GM18951 (cell line): ENCODE measurements at regions not wholly inside any gene's neighbourhood (a gene's known extent, or its start where the extent isn't known, plus 50 kb on each side); places are given as distances from the start of the nearest gene placed in this dataset.

ENCODE experiments used
- POLR2A ChIP-seq: IDR thresholded peaks from 4 replicates; pipeline ENCODE4 v1.6.1; 2011; ENCODE audit warnings: mild to moderate bottlenecking; ENCODE audit not compliant: insufficient read length, insufficient read depth; ENCODE audit errors: extremely low read depth
- in situ Hi-C: fragments of 300-500 bp; cut with MboI; formaldehyde crosslinking; loops from one replicate; pipeline ENCODE4 v1.12.0; 2022; ENCODE audit warnings: low sequenced_read_pairs, mixed read lengths, inconsistent platforms; ENCODE audit not compliant: unreplicated experiment

GRCh38 chr5:40288800-40289485 lies 390.8 kb upstream of the PTGER4 start:
- no peak for TF ChIP-seq POLR2A
- in situ Hi-C loops: no loop called here

GRCh38 chr5:40284863-40285262 lies 394.9 kb upstream of the PTGER4 start:
- in situ Hi-C loops: no loop called here
- no peak for TF ChIP-seq POLR2A

DNA sequence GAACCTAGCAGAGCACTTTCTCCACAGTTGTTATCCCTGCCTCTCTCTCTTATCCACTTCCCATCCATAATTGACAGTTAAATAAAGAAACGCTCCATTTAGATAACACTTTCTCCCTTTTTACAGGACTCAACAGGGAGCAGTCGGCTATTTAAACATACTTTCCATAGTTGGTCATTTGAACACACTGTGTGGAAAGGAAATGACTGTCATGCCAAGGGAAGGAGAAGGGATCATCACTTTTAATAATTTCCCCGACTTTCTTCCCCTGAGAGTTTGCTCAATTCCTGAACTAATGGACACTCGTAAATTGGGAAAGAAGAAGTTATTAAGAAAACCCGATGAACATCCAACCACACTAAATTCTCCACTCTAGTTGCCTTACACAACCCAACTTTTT lies 400.8 kb upstream of the PTGER4 start:
- no peak for TF ChIP-seq POLR2A
- in situ Hi-C loops: no loop called here

DNA sequence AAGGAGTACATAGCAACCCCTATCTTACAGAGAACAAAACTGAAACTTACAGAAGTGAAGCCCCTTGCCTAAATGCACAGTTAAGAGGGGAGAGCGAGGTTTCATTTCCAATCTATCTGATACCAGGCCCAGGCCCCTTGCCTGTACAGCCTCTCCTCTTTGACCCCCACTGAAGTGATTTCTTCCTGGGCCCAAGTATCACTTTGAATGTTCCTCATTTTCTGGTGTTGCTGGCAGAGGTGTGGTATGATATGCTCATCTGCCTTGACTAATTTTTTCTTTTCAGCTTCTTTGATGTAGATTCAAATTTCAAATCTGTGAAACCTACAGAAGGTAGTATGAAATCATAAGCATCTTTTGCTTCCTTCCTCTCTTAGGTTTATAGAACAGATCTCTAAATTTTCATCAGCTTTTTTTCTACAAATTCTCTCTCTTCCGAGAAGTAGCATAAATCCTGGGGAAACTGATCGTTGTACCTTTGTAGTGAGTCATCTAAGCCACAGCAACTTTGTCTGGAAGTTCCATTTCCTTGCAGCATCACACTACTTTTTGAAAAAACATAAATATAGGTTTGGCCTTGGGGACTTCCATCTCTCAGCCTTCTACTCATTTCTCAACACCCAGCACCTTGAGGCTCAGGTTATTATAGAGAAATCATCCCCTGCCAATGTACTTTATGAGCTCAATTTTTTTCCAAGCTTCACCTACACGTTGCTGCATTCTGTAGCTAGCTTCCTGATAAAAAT lies 402.4 kb upstream of the PTGER4 start:
- in situ Hi-C loops: no loop called here

GRCh38 chr5:40276426-40277102 lies 403.2 kb upstream of the PTGER4 start:
- TF ChIP-seq POLR2A: no peak

More for the DNA sequence above, 402.4 kb upstream of the PTGER4 start:
- TF ChIP-seq POLR2A: no peak

DNA sequence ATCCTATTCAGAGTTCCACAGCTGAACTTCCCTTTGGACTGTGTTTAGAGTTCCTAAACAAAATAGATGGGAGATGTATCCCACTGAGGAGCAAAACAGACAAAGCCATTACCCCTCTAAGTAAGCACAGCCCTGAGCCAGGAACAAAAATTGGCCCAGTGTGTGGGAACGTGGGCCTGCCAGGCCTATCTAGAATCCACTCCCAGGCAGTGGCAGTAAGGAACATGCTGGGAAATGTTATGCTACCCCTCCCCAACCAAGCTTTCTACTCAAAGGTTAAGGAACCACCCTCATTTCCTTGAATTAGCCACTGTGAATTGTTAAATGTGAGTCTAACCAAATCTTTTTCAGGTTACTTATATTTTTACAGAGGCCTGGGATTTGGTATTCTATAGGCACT lies 405.1 kb upstream of the PTGER4 start:
- in situ Hi-C loops: no loop called here
- TF ChIP-seq POLR2A: no peak

More at GRCh38 chr5:40276426-40277102, 403.2 kb upstream of the PTGER4 start:
- in situ Hi-C loops: no loop called here

GRCh38 chr5:40273936-40274335 lies 405.8 kb upstream of the PTGER4 start:
- in situ Hi-C loops: no loop called here
- no peak for TF ChIP-seq POLR2A

GRCh38 chr5:40271476-40271875 lies 408.2 kb upstream of the PTGER4 start:
- in situ Hi-C loops: no loop called here
- TF ChIP-seq POLR2A: no peak

GRCh38 chr5:40270274-40270845 lies 409.4 kb upstream of the PTGER4 start:
- no peak for TF ChIP-seq POLR2A
- in situ Hi-C loops: no loop called here

DNA sequence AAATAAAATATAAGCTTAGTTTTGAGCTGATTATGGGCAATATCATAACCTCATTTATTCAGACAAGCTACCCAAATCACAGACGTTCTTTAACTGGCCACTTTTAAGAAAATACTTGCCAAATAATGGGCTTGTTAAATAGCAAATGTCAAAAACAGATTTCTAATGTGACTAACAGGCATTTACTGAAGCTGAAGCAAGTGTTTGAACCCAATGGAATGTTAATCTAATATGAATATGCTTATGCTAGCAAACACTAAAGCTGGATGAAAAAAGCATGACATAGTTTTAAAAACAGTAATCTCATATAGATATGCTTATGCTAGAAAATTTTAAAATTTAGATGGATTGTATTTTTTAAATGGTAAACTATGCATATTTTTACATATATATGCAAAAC lies 411.6 kb upstream of the PTGER4 start:
- in situ Hi-C loops: no loop called here
- TF ChIP-seq POLR2A: no peak

DNA sequence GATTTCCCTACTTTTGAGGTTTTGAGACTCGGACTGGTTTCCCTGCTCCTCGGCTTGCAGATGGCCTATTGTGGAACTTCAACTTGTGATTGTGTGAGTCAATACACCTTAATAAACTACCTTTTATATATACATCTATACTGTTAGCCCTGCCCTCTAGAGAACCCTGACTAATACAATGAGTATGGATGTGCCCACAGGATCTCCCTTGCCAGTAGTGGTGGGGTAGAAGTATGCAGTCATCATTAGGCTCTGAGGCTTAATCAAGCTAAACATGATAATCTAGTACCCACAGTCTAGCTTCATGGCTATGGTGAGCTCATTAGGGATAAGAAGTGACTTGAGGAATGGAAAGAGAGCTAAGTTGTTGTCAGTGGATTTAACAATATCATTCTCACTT lies 412.8 kb upstream of the PTGER4 start:
- TF ChIP-seq POLR2A: no peak
- in situ Hi-C loops: no loop called here

DNA sequence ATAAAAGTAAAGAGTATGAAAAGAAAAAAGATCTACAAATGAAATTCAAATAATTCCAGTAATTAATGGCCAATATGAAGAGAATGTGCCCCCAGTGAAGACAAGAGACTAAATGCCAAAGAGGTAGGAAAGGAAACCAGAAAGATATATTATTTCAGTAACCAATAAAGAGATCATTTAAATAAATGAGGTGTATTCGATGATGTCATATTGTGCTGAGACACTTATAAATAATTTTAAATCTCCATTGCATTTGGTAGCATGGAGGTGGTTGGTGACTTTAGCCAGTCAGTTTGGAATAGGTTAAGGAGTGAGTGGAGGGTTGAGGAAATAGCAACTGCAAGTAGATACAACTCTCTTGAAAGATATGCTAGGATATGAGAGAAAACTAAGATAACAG lies 417.7 kb upstream of the PTGER4 start:
- in situ Hi-C loops: no loop called here
- TF ChIP-seq POLR2A: no peak

GRCh38 chr5:40260361-40260760 lies 419.4 kb upstream of the PTGER4 start:
- TF ChIP-seq POLR2A: no peak
- in situ Hi-C loops: no loop called here

DNA sequence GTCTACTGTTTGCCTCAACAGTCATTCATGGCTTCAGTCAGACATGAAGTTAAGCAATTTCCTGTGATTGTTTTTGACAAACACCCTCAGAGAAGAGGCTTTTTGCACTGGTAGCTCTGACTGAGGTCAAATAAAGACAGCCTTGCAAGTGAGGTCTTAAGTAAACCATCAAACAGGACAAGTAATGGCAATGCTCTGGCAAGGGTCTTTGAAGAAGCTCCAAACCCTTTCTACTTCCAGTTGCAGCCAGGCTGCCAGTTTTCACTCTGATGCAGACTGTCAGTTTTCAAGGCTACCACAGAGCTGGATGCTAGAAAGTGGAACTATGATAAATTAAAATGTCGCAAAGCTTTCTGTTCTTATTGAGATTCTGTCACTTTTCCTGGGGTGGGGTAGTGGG lies 421.5 kb upstream of the PTGER4 start:
- in situ Hi-C loops: no loop called here
- no peak for TF ChIP-seq POLR2A

GRCh38 chr5:40240671-40241070 lies 439.0 kb upstream of the PTGER4 start:
- in situ Hi-C loops: no loop called here
- no peak for TF ChIP-seq POLR2A
